ENCODE measurements at regions not wholly inside any gene's neighbourhood (a gene's known extent, or its start where the extent isn't known, plus 50 kb on each side); places are given as distances from the start of the nearest gene placed in this dataset.

DNA sequence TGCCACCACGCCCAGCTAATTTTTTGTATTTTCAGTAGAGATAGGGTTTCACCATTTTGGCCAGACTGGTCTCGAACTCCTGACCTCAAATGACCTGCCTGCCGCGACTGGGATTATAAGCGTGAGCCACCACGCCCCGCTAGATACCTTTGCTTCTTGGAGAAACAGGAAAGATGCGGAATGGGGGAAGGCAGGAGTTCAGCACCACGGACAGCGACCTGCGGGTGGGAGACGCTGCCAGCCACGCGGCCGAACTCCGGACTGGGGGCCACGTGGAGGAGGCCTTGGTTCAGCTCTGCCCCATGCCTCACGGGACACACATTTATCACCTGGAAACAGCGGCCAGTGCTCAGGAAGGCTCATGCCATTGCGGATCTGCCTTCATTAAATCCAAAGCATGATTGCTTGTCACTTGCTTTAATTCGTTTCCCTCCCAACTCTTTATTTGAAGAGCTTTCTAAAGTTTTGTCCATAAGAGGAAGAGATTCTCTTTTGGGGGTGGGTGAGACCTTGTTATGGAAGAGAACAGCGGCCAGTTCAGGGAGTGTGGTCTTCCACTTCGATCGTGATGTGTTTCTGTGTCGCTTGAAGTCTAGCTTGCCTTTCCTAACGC is 219.9 kb downstream of the ENGASE start (continued):
- TF ChIP-seq PAF1 (CRISPR knock-in tag; IDR thresholded peaks at IDR 0.05) (no peak), ZNF850 (CRISPR knock-in tag; conservative IDR thresholded peaks at IDR 0.05) (no peak), ZNF225 (CRISPR knock-in tag; IDR thresholded peaks at IDR 0.05) (peak; percentile 89), MIXL1 (CRISPR knock-in tag; IDR thresholded peaks at IDR 0.05) (peak; percentile 88), HOXA7 (CRISPR knock-in tag; IDR thresholded peaks at IDR 0.05) (peak; percentile 49; the same call in 1 of the 2 replicates), ZC3H4 (CRISPR knock-in tag; IDR thresholded peaks at IDR 0.05; ENCODE audit: borderline replicate concordance) (no peak), MLLT10 (CRISPR knock-in tag; IDR thresholded peaks at IDR 0.05) (no peak), ZNF598 (CRISPR knock-in tag; IDR thresholded peaks at IDR 0.05; ENCODE audit: borderline replicate concordance) (0 out of 2 replicates have a peak, but pooled peaks have one; percentile 30), ZNF629 (CRISPR knock-in tag; conservative IDR thresholded peaks at IDR 0.05) (peak; percentile 39), PRPF4 (IDR thresholded peaks at IDR 0.05; ENCODE audit: low read depth, low read length, poor library complexity, severe bottlenecking) (no peak), ZEB1 (IDR thresholded peaks at IDR 0.05; ENCODE audit: insufficient replicate concordance, low read depth) (no peak), ZNF431 (CRISPR knock-in tag; IDR thresholded peaks at IDR 0.05; ENCODE audit: borderline replicate concordance, low read depth) (peak; percentile 91), ZNF224 (CRISPR knock-in tag; IDR thresholded peaks at IDR 0.05) (no peak; the same call in 1 of the 2 replicates), ATF7 (IDR thresholded peaks at IDR 0.05) (no peak), ATF7 (CRISPR knock-in tag; IDR thresholded peaks at IDR 0.05) (no peak), ARNT (IDR thresholded peaks at IDR 0.05) (no peak), EEA1 (CRISPR knock-in tag; IDR thresholded peaks at IDR 0.05; ENCODE audit: borderline replicate concordance) (peak; percentile 85; the same call in 1 of the 2 replicates), ZBTB8A (CRISPR knock-in tag; IDR thresholded peaks at IDR 0.05; ENCODE audit: borderline replicate concordance, low read depth) (no peak), E2F5 (CRISPR knock-in tag; conservative IDR thresholded peaks at IDR 0.05) (0 out of 2 replicates have a peak, but pooled peaks have one; percentile 67), TBX2 (CRISPR knock-in tag; IDR thresholded peaks at IDR 0.05; ENCODE audit: borderline replicate concordance) (peak; percentile 79; the same call in 1 of the 2 replicates), HIVEP1 (CRISPR knock-in tag; IDR thresholded peaks at IDR 0.05) (peak; percentile 86), U2AF2 (IDR thresholded peaks at IDR 0.05; ENCODE audit: low read depth, low read length) (no peak), FOXK1 (CRISPR knock-in tag; IDR thresholded peaks at IDR 0.05; ENCODE audit: borderline replicate concordance, low read depth) (peak; percentile 87; the same call in 1 of the 2 replicates), ZFP82 (CRISPR knock-in tag; IDR thresholded peaks at IDR 0.05; ENCODE audit: borderline replicate concordance) (no peak)
- TF ChIP-seq, protein P1, sequence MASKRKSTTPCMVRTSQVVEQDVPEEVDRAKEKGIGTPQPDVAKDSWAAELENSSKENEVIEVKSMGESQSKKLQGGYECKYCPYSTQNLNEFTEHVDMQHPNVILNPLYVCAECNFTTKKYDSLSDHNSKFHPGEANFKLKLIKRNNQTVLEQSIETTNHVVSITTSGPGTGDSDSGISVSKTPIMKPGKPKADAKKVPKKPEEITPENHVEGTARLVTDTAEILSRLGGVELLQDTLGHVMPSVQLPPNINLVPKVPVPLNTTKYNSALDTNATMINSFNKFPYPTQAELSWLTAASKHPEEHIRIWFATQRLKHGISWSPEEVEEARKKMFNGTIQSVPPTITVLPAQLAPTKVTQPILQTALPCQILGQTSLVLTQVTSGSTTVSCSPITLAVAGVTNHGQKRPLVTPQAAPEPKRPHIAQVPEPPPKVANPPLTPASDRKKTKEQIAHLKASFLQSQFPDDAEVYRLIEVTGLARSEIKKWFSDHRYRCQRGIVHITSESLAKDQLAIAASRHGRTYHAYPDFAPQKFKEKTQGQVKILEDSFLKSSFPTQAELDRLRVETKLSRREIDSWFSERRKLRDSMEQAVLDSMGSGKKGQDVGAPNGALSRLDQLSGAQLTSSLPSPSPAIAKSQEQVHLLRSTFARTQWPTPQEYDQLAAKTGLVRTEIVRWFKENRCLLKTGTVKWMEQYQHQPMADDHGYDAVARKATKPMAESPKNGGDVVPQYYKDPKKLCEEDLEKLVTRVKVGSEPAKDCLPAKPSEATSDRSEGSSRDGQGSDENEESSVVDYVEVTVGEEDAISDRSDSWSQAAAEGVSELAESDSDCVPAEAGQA (IDR thresholded peaks at IDR 0.05; ENCODE audit: low read depth): no peak
- TF ChIP-seq, protein P1 (CRISPR knock-in tag; IDR thresholded peaks at IDR 0.05; ENCODE audit: borderline replicate concordance): peak; percentile 96

All from HepG2 (cell line).